ENCODE measurements at regions not wholly inside any gene's neighbourhood (a gene's known extent, or its start where the extent isn't known, plus 50 kb on each side); places are given as distances from the start of the nearest gene placed in this dataset.
"Not testable (repeated sequence)": the region's sequence is repeated elsewhere in the genome, so short reads cannot be mapped to it uniquely, and the experiment has no call there.

DNA sequence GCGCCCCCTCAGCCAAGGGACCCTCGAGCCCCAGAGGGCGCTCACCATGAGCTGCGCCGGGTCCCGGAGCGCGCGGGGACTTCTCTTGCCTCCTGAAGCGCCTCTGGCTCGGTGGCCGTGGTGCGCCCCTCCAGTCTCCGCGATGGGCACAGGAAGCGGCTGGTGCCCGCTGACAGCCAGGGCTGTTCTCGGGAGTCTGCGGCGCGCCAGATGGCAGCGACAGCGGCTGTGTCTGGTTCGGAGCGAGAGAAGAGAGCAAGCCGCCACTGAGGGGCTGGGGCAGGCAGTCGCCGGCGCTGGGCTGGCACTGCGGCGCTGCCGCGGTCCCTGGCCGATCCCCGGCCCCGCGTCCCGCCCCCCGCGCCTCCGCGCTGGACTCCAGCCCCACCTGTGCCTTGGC, 920.2 kb downstream of the RPIA start:
- TF ChIP-seq, protein P1, sequence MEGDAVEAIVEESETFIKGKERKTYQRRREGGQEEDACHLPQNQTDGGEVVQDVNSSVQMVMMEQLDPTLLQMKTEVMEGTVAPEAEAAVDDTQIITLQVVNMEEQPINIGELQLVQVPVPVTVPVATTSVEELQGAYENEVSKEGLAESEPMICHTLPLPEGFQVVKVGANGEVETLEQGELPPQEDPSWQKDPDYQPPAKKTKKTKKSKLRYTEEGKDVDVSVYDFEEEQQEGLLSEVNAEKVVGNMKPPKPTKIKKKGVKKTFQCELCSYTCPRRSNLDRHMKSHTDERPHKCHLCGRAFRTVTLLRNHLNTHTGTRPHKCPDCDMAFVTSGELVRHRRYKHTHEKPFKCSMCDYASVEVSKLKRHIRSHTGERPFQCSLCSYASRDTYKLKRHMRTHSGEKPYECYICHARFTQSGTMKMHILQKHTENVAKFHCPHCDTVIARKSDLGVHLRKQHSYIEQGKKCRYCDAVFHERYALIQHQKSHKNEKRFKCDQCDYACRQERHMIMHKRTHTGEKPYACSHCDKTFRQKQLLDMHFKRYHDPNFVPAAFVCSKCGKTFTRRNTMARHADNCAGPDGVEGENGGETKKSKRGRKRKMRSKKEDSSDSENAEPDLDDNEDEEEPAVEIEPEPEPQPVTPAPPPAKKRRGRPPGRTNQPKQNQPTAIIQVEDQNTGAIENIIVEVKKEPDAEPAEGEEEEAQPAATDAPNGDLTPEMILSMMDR (IDR thresholded peaks at IDR 0.05), result not testable (repeated sequence)
- TF ChIP-seq EZH2 (IDR thresholded peaks at IDR 0.05; ENCODE audit: borderline replicate concordance, insufficient read depth, low read depth, low read length, poor library complexity, severe bottlenecking), result not testable (repeated sequence)

Measured in B cell (primary cell).